HG02571 (cell line): ENCODE measurements at regions not wholly inside any gene's neighbourhood (a gene's known extent, or its start where the extent isn't known, plus 50 kb on each side); places are given as distances from the start of the nearest gene placed in this dataset.

ENCODE experiments used
- ATAC-seq: cut with Tn5 transposase; IDR thresholded peaks from one replicate; pipeline ENCODE4 v1.9.1; 2021; ENCODE audit warnings: mild to moderate bottlenecking, moderate library complexity; ENCODE audit not compliant: unreplicated experiment

DNA sequence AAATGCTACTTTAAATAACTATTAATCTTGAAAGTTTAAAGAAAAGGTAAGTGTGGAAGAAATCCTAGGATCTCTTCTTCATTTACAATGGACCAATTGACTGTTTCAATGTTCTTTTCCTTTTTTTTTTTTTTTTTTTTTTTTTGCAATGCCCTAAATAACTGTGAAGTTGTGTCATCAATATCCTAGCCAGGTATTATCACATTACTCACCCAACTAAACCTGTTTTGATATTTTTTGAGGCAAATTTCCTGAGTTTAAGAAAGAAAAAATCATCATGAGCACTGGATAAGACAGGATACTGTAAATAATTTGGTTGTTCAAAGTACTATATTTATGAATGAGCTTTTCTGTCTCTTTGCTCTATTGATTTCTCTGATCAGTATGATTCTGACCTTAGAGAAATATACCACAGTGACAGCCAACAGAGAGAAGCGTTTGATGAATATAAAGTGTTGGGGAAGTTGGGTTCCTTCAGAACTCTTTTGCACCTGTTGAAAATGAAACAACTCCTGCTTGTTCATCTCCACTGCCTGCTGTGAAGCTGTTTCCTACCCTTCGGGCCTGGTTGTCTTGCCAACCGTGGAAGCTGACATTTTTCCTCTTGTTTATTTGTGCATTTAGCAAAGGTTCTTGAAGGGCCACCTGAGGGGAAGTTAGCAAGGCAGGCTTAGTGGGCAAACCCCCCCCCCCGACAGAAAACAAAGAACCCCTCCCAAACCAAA, 1220.5 kb upstream of the SLC10A2 start:
- ATAC-seq = no peak

- no peak for ATAC-seq
Measured at GRCh38 chr13:104281910-104282309, 1215.7 kb upstream of the SLC10A2 start.

- ATAC-seq = no peak
Measured at GRCh38 chr13:104270731-104271130, 1204.5 kb upstream of the SLC10A2 start.

DNA sequence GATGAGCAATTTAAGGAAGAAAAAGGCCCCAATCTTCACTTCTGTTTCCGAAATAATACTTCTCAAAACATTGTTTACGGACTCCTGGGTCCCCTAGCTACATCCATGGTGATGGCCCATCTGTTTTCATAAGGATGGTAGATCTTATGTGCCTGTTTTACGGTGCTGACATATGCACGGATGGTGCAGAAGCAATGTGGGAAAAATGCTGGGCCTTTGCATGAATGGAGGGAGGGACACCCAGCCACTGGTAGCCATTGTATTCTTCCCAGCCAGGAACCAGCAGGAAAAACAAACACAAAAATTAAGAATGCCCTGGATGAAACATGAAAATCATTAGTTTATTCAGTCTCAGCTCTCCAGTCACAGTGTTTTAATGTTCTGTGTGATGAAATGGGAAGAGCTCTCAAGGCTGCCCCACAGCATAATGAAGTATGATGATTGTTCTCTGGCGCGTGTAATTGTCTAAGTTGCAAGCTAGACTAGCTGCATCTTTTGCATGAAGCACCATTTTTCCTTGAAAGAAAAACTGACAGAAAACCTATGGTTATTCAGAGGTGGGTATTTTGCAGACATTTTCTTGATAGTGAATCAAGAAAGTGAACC, 1201.1 kb upstream of the SLC10A2 start:
- no peak for ATAC-seq

- ATAC-seq = no peak
Measured at GRCh38 chr13:104256701-104257100, 1190.5 kb upstream of the SLC10A2 start.

GRCh38 chr13:104253063-104253680, 1187.0 kb upstream of the SLC10A2 start:
- no peak for ATAC-seq

GRCh38 chr13:104251931-104252330, 1185.7 kb upstream of the SLC10A2 start:
- no peak for ATAC-seq

- ATAC-seq = no peak
Measured at GRCh38 chr13:104246955-104247354, 1180.7 kb upstream of the SLC10A2 start.

- no peak for ATAC-seq
Measured at GRCh38 chr13:104206450-104207044, 1140.3 kb upstream of the SLC10A2 start.

GRCh38 chr13:104204177-104204576, 1138.0 kb upstream of the SLC10A2 start:
- ATAC-seq = no peak

GRCh38 chr13:104198801-104199200, 1132.6 kb upstream of the SLC10A2 start:
- no peak for ATAC-seq

DNA sequence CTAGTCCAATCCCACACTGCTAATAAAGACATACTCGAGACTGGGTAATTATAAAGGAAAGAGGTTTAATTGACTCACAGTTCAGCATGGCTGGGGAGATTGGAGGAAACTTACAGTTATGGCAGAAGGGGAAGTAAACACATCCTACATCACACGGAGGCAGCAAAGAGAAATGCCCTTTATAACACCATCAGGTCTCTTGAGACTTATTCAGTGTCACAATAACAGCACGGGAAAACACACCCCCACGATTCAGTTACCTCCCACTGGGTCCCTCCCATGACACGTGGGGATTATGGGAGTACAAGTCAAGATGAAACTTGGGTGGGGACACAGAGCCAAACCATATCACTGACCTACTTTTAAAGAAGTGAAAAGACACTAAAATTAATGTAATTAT, 1130.4 kb upstream of the SLC10A2 start:
- no peak for ATAC-seq

DNA sequence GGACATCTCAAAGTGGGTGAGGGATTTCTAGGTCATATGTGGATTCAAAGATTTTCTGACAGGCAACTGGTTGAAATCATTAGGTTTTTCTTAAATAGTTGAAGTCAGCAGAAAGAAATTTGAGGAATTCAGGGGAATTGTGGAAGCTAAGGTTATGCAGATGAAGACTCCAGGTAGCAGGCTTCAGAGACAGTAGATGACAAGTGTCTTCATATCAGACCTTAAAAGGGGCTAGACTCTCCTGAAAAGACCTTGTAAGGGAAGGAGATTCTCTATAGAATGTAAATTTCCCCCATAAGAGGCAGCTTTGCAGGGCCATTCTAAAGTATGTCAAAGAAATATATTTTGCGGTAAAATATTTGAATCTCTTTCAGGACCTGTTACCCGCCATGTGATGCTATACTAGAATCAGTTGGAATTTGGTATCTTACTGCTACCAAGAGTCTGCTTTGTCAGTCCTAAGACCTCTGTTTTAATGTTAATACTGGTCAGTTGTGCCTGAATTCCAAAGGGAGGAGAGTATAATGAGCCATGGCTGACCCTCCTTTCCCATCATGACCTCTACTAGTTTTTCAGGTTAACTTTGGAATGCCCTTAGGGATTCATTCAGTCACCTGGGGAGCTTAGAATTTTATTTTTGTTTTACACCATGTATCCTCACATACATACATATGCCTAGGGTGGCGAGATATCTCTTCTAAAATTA, 1115.5 kb upstream of the SLC10A2 start:
- ATAC-seq = no peak

DNA sequence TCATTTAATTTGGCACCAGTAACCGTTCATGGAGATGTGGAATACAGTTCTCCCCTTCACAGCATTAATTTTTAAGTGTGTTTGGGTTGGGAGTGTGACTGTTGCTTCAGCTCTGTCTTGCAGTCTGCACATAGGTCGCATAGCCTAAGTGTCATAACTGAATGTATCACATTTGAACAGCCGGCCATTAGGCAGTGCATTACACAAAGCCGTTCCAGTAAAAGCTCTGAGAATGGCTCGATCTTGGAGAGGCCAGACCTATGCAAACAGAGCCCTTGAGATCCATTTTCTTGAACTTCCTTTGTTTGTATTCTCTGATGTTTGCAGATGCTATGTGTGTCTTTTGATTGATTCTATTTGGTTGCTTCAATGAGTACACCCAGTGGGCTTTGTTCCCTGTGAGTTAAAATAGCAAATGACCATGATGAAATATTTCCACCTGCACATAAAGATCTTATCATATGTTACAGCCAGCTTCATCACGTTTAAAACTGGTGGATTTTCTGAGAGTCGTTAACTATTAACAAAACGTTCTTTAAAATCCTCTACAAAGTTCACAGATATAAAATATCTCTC, 1104.9 kb upstream of the SLC10A2 start:
- ATAC-seq = no peak

GRCh38 chr13:104163866-104164630, 1097.8 kb upstream of the SLC10A2 start:
- no peak for ATAC-seq

GRCh38 chr13:104160536-104160935, 1094.3 kb upstream of the SLC10A2 start:
- no peak for ATAC-seq

GRCh38 chr13:104143760-104144416, 1077.7 kb upstream of the SLC10A2 start:
- ATAC-seq = no peak

DNA sequence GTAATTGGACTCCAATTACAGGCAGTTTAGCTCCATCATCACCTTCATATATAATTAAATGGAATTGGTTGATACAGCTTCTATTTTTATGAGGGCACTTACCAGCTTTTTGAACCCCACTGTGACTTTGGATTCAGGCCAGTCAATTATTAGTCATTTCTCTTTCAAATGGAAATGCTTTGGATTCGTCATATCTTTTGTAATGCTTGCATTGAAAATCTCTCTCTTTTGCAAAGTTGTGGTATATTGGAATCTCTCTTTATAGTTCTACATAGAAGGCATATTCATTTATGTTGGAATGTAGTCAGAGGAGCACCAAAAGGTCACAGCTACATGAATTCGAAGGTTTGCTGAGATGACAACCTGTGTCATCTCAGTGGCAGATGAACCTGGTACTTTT, 1074.3 kb upstream of the SLC10A2 start:
- ATAC-seq = no peak

DNA sequence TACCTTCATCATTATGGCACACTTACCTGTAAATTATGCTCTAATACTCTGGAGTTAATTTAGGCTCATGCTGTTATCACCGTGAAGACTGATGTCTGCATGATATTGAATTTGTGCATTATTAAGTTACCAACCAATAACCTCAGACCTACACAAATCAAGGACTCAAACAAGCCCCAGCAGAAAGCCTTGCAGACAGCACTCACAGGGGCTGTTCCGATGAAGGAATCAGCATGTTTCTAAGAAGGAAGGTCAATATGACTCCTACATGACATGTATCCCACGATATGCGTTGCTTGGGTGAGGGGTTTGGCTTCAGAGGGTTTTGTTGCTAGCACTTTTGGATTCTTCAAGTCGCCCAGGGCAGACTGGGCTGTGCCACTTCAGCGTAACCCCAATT, 1071.2 kb upstream of the SLC10A2 start:
- no peak for ATAC-seq

DNA sequence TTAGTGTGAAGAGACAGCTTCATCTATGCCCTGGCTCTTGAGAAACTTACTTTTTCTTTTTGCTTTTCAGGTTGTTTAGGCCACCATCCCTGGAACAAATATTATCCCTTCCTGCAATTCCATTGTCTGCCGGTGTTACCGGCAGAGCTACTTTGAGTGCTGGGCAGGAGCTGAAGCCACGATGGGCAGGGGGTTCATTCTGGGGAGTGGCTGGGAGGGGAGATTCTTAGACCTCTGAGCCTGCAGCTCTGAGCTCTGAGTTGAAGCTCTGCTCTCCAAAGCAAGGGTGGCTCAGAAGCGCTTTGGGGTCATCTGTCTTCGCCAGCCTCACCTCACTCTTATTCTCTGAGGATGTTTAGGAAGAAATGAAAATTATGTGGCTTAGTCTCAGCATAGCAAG, 1066.6 kb upstream of the SLC10A2 start:
- no peak for ATAC-seq
